NCI-H2196 treated with DMSO at 0.1 percent for 48 hours (cell line): ENCODE measurements at regions not wholly inside any gene's neighbourhood (a gene's known extent, or its start where the extent isn't known, plus 50 kb on each side); places are given as distances from the start of the nearest gene placed in this dataset.

ENCODE experiments used
- DNase-seq: peaks from one replicate; lab custom pipeline; 2025; ENCODE audit not compliant: unreplicated experiment; lab: John Stamatoyannopoulos, UW

GRCh38 chr2:123913143-123913735 lies 111.8 kb upstream of the CNTNAP5 start:
- DNase-seq: no peak

- no peak for DNase-seq
These were observed 109.7 kb upstream of the CNTNAP5 start for GRCh38 chr2:123915380-123915779.

- DNase-seq: no peak
These were observed 109.0 kb upstream of the CNTNAP5 start for GRCh38 chr2:123916051-123916450.

- no peak for DNase-seq
These were observed 108.6 kb upstream of the CNTNAP5 start for GRCh38 chr2:123916531-123916930.

GRCh38 chr2:123917241-123917640 lies 107.8 kb upstream of the CNTNAP5 start:
- DNase-seq: no peak

GRCh38 chr2:123928358-123928757 lies 96.7 kb upstream of the CNTNAP5 start:
- DNase-seq: no peak

- DNase-seq: no peak
These were observed 89.7 kb upstream of the CNTNAP5 start for GRCh38 chr2:123935405-123935804.

- peak; percentile 13 for DNase-seq
These were observed 71.2 kb upstream of the CNTNAP5 start for GRCh38 chr2:123953846-123954245.

- no peak for DNase-seq
These were observed 67.1 kb upstream of the CNTNAP5 start for GRCh38 chr2:123958011-123958410.

- no peak for DNase-seq
These were observed 63.5 kb upstream of the CNTNAP5 start for GRCh38 chr2:123961576-123961975.

GRCh38 chr2:123971564-123972318 lies 53.3 kb upstream of the CNTNAP5 start:
- no peak for DNase-seq
